GM12873 (cell line): ENCODE measurements at regions not wholly inside any gene's neighbourhood (a gene's known extent, or its start where the extent isn't known, plus 50 kb on each side); places are given as distances from the start of the nearest gene placed in this dataset.
A peak's percentile ranks its signal among the peaks of the same experiment; 100 is the strongest.

Source experiments
- TF ChIP-seq, protein P1 (sequence below): IDR thresholded peaks from 2 replicates; pipeline ENCODE4 v1.5.1; 2012; ENCODE audit warnings: low read depth, mild to moderate bottlenecking, moderate library complexity, low read length, control low read depth; ENCODE audit not compliant: insufficient read depth; ENCODE audit errors: missing control alignments

DNA sequence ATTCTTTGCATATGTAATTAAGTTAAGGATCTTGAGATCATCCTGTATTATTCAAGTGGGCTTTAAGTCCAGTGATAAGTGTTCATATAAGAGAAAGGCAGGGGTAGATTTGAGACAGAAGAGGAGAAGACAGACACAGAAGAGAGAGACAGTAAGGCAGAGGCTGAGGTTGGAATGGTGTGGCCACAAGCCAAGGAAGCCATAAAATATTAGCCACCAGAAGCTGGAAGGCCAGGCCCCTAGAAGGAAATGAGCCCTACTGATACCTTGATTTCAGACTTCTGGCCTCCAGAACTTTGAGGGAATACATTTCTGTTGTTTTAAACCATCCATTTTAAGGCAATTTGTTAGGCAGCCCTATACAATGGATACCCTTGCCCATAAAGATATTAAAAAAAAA is 66.9 kb upstream of the DLX2 start:
- TF ChIP-seq, protein P1, sequence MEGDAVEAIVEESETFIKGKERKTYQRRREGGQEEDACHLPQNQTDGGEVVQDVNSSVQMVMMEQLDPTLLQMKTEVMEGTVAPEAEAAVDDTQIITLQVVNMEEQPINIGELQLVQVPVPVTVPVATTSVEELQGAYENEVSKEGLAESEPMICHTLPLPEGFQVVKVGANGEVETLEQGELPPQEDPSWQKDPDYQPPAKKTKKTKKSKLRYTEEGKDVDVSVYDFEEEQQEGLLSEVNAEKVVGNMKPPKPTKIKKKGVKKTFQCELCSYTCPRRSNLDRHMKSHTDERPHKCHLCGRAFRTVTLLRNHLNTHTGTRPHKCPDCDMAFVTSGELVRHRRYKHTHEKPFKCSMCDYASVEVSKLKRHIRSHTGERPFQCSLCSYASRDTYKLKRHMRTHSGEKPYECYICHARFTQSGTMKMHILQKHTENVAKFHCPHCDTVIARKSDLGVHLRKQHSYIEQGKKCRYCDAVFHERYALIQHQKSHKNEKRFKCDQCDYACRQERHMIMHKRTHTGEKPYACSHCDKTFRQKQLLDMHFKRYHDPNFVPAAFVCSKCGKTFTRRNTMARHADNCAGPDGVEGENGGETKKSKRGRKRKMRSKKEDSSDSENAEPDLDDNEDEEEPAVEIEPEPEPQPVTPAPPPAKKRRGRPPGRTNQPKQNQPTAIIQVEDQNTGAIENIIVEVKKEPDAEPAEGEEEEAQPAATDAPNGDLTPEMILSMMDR = no peak

DNA sequence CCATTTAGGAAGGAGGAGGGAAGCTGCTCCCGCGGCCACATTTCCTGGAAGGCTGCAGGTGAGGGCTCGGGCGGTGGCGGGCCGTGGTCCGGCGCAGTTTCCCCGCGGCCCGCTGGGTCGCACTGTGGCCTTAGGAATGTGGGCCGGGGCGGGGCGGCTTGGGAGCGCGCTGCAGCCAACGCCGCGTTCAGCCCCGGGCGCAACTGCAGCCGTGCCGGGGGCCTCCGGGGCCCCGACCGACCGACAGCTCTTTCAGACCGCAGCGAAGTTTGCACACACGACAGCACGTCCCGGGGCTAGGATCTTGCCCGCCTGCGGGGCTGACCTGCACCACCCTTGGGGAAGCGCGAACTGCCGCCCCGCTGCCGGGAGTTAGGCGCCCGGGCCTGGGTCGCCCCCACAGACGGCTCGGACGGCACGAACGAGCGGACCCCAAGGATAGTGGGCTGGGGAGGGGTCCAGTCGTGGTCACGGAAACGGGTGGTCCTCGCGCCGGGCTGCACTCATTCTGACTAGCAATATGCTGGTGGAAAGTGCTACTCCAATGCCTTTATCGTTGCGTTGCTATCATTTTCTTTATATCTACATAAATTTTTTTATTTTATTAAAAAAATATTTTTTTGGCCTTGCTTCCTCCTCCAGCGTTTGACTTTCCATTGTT is 69.9 kb upstream of the DLX2 start:
- TF ChIP-seq, protein P1 = peak; percentile 49

DNA sequence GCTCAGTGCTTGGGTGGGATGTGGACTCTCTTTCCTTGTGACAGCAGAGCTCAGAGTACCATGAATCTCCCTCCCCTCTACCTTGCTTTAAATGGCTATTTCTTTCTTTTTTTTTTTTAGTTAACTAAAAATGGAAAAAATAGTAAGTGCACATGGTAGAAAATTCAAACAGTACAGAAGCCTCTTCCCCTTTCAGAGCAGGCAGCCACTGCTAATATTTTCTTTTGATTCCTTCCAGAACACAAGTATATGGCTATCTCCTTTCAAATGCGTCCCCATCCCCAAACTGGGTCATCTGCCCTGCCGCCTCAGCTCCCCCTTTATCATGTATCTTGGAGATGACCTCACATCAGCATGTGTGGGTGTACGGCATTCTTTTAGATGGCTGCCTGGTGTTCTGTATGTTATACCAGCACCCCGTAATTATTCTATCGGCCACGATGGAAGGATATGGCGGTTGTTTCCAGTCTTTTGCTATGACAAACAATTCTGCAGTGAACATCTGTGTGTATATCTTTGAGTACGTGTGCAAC is 70.5 kb upstream of the DLX2 start:
- TF ChIP-seq, protein P1 = no peak

DNA sequence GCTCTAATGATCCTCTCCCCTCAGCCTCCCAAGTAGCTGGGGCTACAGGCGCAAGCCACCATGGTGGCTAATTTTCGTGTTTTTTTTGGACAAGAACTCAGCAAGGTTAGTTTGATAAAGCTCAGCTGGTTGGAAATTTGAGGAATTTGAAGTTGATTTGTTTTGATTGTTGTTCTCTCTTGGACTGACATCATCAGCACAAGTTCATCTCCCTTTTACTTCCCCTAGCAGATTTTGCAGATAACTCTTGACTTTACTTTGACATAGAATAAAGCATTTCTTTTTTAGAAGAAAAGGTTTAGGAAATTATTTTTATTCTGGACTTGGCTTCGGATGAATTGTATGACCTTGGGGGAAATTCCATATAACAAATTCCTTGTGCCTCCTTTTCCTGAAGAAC is 74.9 kb upstream of the DLX2 start:
- TF ChIP-seq, protein P1 = no peak

DNA sequence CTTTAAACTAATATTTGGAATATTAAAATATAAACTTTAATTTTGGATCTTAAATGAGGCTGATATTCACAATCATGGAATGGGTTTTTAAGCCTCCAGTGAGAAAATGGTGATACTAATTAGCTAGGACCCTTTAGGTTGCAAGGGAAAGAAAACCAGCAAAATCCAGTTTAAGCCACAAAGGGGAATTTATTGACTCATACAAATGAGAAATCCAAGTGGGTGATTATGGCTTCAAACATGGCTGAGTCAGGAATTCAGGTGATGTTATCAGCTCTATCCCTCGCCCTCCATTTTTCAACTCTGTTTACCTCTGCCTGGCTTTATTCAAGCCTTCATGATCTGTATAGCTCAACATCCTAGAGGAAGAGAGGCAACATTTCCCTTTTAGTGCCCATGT is 75.3 kb upstream of the DLX2 start:
- TF ChIP-seq, protein P1 = no peak

DNA sequence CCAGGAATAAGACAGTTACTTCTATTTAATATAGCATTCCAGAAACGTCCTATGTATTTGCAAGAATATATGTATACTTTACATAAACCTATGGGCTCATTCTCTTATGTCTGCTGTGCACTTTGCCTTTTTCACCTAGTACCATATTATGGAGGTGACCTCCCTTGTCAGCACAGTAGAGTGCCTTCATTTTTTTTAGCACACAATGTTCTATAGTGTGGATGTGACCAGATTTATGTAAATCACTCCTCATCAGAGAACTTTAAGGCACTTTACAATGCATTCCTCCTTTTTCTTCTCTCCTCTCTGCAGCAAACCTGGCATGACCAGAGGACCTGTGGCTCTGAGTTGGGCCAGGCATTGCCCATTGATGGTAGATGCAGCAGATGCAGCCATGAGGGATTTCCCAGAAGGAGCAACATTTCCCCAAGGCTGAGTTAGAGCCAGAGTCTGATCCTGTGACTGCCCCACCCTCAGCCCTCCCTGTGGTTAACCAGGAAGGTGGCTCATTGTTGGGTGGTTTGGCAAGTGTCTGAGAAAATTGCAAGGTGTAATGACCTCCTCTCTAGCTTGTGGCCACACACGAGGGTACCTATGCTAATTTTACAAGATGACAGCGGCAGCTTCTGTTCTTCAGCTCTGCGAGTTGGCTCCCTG is 76.5 kb upstream of the DLX2 start:
- TF ChIP-seq, protein P1 = no peak

DNA sequence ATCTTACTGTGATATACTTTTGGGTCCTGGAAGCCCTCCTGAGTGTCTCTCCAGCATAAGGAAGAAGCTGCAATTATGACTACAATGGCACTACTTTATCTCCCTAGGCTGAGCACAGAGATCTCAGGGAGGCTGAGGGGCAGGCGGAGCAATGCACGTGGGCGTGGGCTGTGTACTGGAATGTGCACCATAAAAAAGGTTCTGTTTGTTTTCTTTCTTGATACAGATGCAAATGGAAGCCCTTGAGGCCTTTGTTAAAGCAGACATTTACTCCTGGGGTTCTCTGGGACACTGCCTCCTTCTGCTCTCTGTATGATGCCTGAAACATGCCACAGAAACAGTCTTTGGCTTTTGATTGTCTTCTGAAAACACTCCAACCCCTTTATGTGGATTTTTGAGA is 79.1 kb upstream of the DLX2 start:
- TF ChIP-seq, protein P1 = no peak
